HL-60 (cell line): ENCODE measurements at regions not wholly inside any gene's neighbourhood (a gene's known extent, or its start where the extent isn't known, plus 50 kb on each side); places are given as distances from the start of the nearest gene placed in this dataset.

ENCODE experiments used
- CTCF ChIP-seq: IDR thresholded peaks from one replicate; pipeline ENCODE4 v1.5.1; 2011; ENCODE audit warnings: low read length, control low read depth, inconsistent platforms; ENCODE audit not compliant: insufficient read depth
- GABPA ChIP-seq: IDR thresholded peaks from 2 replicates; pipeline ENCODE4 v1.6.1; 2012; ENCODE audit warnings: low read depth
- POLR2AphosphoS5 ChIP-seq: IDR thresholded peaks from 2 replicates; pipeline ENCODE4 v1.6.1; 2012; ENCODE audit warnings: low read depth
- TF ChIP-seq, protein P1 (sequence below): IDR thresholded peaks from 2 replicates; pipeline ENCODE4 v1.6.1; 2012; ENCODE audit warnings: low read depth; ENCODE audit not compliant: insufficient replicate concordance

- TF ChIP-seq CTCF (no peak), POLR2AphosphoS5 (no peak), GABPA (no peak)
- TF ChIP-seq, protein P1, sequence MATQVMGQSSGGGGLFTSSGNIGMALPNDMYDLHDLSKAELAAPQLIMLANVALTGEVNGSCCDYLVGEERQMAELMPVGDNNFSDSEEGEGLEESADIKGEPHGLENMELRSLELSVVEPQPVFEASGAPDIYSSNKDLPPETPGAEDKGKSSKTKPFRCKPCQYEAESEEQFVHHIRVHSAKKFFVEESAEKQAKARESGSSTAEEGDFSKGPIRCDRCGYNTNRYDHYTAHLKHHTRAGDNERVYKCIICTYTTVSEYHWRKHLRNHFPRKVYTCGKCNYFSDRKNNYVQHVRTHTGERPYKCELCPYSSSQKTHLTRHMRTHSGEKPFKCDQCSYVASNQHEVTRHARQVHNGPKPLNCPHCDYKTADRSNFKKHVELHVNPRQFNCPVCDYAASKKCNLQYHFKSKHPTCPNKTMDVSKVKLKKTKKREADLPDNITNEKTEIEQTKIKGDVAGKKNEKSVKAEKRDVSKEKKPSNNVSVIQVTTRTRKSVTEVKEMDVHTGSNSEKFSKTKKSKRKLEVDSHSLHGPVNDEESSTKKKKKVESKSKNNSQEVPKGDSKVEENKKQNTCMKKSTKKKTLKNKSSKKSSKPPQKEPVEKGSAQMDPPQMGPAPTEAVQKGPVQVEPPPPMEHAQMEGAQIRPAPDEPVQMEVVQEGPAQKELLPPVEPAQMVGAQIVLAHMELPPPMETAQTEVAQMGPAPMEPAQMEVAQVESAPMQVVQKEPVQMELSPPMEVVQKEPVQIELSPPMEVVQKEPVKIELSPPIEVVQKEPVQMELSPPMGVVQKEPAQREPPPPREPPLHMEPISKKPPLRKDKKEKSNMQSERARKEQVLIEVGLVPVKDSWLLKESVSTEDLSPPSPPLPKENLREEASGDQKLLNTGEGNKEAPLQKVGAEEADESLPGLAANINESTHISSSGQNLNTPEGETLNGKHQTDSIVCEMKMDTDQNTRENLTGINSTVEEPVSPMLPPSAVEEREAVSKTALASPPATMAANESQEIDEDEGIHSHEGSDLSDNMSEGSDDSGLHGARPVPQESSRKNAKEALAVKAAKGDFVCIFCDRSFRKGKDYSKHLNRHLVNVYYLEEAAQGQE, result no peak
Measured at GRCh38 chr21:19771881-19772280, 1226.3 kb upstream of the NCAM2 start.
